ENCODE measurements at regions not wholly inside any gene's neighbourhood (a gene's known extent, or its start where the extent isn't known, plus 50 kb on each side); places are given as distances from the start of the nearest gene placed in this dataset.

DNA sequence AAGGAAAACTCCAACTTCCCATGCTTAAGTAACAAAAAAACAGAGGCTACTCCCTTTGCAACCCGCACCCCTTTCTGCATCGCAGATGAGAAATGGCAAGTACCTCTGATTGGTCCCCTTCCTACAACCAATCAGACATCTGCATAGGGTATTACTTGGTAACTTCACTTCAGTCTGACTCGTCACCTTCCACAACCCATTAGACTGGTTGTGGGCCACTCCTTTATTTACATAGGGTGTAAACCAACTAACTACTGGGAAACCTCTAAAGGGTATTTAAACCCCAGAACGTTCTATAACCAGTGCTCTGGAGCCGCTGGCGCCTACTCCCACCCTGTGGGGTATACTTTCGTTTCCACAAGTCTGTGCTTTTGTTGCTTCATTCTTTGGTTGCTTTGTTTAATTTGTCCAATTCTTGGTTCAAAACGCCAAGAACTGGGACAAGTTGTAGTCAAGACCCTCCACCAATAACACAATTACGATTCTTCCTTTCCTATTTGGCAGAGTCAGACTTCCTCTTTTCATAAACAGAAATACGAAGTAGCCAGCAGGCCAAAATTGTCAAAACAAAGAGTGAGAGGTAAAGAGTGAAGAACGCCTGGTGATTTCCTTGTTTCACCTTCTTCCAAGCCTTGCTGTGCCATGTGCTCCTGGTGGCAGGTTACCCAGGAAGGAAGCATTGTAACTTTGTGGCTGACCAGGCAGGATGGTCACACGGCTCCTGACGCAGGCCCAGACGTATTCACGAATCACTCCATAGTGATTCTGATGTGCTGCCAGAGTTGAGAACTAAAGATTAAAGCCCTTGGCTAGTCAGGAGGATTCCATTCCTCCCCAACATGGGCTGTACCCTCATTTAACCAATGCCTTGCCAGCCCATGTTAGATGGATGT, 477.4 kb downstream of the ARHGEF28 start:
- Histone ChIP-seq H3K9me3 (replicated peaks; ENCODE audit: control insufficient read depth, insufficient read depth, low read length) (no peaks in the 10 kb centered on the region; the same call in 2 of the 3 replicates), H4K20me1 (ENCODE audit: control insufficient read depth, insufficient read depth) (no peaks in the 10 kb centered on the region), H3K4me3 (no peak overlapping the region), H3K79me2 (ENCODE audit: control insufficient read depth, insufficient read depth, low read length) (no peaks in the 10 kb centered on the region), H3K27ac (ENCODE audit: control insufficient read depth, insufficient read depth) (no peak overlapping the region), H3K4me2 (ENCODE audit: control insufficient read depth, insufficient read depth) (no peak overlapping the region), H3K9ac (ENCODE audit: control insufficient read depth, insufficient read depth, low read length) (no peak overlapping the region), H3K4me1 (ENCODE audit: control insufficient read depth, insufficient read depth, low read length) (no peaks in the 10 kb centered on the region), H3K27me3 (replicated peaks in 1 of 2; ENCODE audit: control insufficient read depth in 2 of 2, insufficient read depth in 2 of 2, low read length in 1 of 2) (no peaks in the 10 kb centered on the region; a peak in 1 of 4 replicates), H2AFZ (ENCODE audit: control insufficient read depth, low read depth, low read length) (no peak overlapping the region), H3K36me3 (ENCODE audit: control insufficient read depth in 2 of 2, insufficient read depth in 2 of 2, low read length in 1 of 2) (no peaks in the 10 kb centered on the region)
- RAD21 ChIA-PET (ENCODE audit: unreplicated experiment) = no interaction called here
- CTCF ChIA-PET = no interaction called here
- POLR2A ChIA-PET = no interaction called here
- FAIRE-seq = no peak
- in situ Hi-C loops (cut with MboI) (no loop called here), intact Hi-C loops (cut with micrococcal nuclease; ENCODE audit: unreplicated experiment) (no loop called here)
- BruUV-seq (replicated peaks) = no TSS peak
- WGBS (ENCODE audit: insufficient coverage, insufficient replicate concordance, low lambda C conversion rate, missing lambda C conversion rate) = 37% methylated on average over 15 of the region's 15 CpGs
- TF ChIP-seq JUND (IDR thresholded peaks at IDR 0.05; ENCODE audit: low read depth, low read length) (no peak), NFIC (IDR thresholded peaks at IDR 0.05; ENCODE audit: low read depth, low read length) (no peak), SPI1 (IDR thresholded peaks at IDR 0.05; ENCODE audit: borderline replicate concordance, insufficient read depth, low read depth, low read length) (peak; percentile 54; the same call in 1 of the 2 replicates), CHD4 (IDR thresholded peaks at IDR 0.05) (no peak), YBX1 (IDR thresholded peaks at IDR 0.05) (no peak)
- ATAC-seq = no peak
- SMC1A ChIA-PET (ENCODE audit: uncharacterized antibody, unreplicated experiment) = no interaction called here
- DNase-seq (ENCODE audit: low read depth, low spot score) = no peak

DNA sequence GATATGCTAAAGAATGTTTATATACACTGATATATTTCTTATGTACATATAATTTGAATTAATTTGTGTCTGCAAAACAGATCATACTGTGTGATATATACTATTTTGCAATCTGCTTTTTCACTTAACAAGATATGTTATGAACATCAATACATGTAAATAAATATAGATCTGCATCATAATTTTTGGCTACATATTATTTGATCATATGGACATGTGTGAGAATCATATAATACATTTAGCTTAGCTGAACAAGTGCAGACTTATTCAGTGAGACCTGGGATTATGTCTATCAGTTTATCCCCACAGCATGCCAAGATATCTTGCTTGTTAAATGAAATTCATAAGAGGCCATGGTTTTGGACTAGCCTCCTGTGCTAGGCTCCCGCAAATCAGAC, 474.3 kb downstream of the ARHGEF28 start:
- no peak for FAIRE-seq
- 54% methylated on average over 1 of the region's 1 CpG for WGBS (ENCODE audit: insufficient coverage, insufficient replicate concordance, low lambda C conversion rate, missing lambda C conversion rate)
- CTCF ChIA-PET = interaction anchor here (1.3 kb wide), 1 partner anchor 14 kb away, joined by 5 read pairs; no protein-coding TSS in a partner anchor
- DNase-seq (ENCODE audit: low read depth, low spot score) = no peak
- RAD21 ChIA-PET (ENCODE audit: unreplicated experiment) = no interaction called here
- in situ Hi-C loops (cut with MboI) (no loop called here), intact Hi-C loops (cut with micrococcal nuclease; ENCODE audit: unreplicated experiment) (no loop called here)
- POLR2A ChIA-PET = no interaction called here
- H3K79me2 ChIP-seq (ENCODE audit: control insufficient read depth, insufficient read depth, low read length) = no peaks in the 10 kb centered on the region
- H3K4me3 ChIP-seq = no peak overlapping the region
- no peak overlapping the region for H3K4me2 ChIP-seq (ENCODE audit: control insufficient read depth, insufficient read depth)
- no peak overlapping the region for H3K27ac ChIP-seq (ENCODE audit: control insufficient read depth, insufficient read depth)
- no peak for ATAC-seq
- H4K20me1 ChIP-seq (ENCODE audit: control insufficient read depth, insufficient read depth) = no peaks in the 10 kb centered on the region
- no peak overlapping the region for H2AFZ ChIP-seq (ENCODE audit: control insufficient read depth, low read depth, low read length)
- H3K27me3 ChIP-seq (replicated peaks in 1 of 2; ENCODE audit: control insufficient read depth in 2 of 2, insufficient read depth in 2 of 2, low read length in 1 of 2) = no peaks in the 10 kb centered on the region; a peak in 1 of 4 replicates
- no peaks in the 10 kb centered on the region for H3K36me3 ChIP-seq (ENCODE audit: control insufficient read depth in 2 of 2, insufficient read depth in 2 of 2, low read length in 1 of 2)
- SMC1A ChIA-PET (ENCODE audit: uncharacterized antibody, unreplicated experiment) = no interaction called here
- BruUV-seq (replicated peaks) = no TSS peak
- H3K9me3 ChIP-seq (replicated peaks; ENCODE audit: control insufficient read depth, insufficient read depth, low read length) = no peaks in the 10 kb centered on the region; the same call in 2 of the 3 replicates
- H3K9ac ChIP-seq (ENCODE audit: control insufficient read depth, insufficient read depth, low read length) = no peak overlapping the region
- no peaks in the 10 kb centered on the region for H3K4me1 ChIP-seq (ENCODE audit: control insufficient read depth, insufficient read depth, low read length)
- TF ChIP-seq BRCA1 (IDR thresholded peaks at IDR 0.05; ENCODE audit: low read depth, low read length) (no peak), LARP7 (IDR thresholded peaks at IDR 0.05) (no peak), SRF (IDR thresholded peaks at IDR 0.05; ENCODE audit: low read depth in 2 of 2, low read length in 2 of 2) (no peak), CHD2 (IDR thresholded peaks at IDR 0.05; ENCODE audit: borderline replicate concordance, low read depth, low read length) (no peak), EED (IDR thresholded peaks at IDR 0.05; ENCODE audit: low read depth) (no peak), FOS (IDR thresholded peaks at IDR 0.05; ENCODE audit: borderline replicate concordance, extremely low read depth, insufficient read length) (no peak), NR2C1 (IDR thresholded peaks at IDR 0.05) (no peak), MEF2A (IDR thresholded peaks at IDR 0.05; ENCODE audit: insufficient read depth, low read depth, low read length) (no peak), HDAC6 (IDR thresholded peaks at IDR 0.05; ENCODE audit: unreplicated experiment) (no peak)
- TF ChIP-seq, protein P1, sequence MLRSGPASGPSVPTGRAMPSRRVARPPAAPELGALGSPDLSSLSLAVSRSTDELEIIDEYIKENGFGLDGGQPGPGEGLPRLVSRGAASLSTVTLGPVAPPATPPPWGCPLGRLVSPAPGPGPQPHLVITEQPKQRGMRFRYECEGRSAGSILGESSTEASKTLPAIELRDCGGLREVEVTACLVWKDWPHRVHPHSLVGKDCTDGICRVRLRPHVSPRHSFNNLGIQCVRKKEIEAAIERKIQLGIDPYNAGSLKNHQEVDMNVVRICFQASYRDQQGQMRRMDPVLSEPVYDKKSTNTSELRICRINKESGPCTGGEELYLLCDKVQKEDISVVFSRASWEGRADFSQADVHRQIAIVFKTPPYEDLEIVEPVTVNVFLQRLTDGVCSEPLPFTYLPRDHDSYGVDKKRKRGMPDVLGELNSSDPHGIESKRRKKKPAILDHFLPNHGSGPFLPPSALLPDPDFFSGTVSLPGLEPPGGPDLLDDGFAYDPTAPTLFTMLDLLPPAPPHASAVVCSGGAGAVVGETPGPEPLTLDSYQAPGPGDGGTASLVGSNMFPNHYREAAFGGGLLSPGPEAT (IDR thresholded peaks at IDR 0.05; ENCODE audit: low read depth) = no peak
- TF ChIP-seq, protein P2, sequence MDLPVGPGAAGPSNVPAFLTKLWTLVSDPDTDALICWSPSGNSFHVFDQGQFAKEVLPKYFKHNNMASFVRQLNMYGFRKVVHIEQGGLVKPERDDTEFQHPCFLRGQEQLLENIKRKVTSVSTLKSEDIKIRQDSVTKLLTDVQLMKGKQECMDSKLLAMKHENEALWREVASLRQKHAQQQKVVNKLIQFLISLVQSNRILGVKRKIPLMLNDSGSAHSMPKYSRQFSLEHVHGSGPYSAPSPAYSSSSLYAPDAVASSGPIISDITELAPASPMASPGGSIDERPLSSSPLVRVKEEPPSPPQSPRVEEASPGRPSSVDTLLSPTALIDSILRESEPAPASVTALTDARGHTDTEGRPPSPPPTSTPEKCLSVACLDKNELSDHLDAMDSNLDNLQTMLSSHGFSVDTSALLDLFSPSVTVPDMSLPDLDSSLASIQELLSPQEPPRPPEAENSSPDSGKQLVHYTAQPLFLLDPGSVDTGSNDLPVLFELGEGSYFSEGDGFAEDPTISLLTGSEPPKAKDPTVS (IDR thresholded peaks at IDR 0.05; ENCODE audit: low read depth, low read length) = no peak
